ENCODE measurements at regions not wholly inside any gene's neighbourhood (a gene's known extent, or its start where the extent isn't known, plus 50 kb on each side); places are given as distances from the start of the nearest gene placed in this dataset.
"Not testable (repeated sequence)": the region's sequence is repeated elsewhere in the genome, so short reads cannot be mapped to it uniquely, and the experiment has no call there.

DNA sequence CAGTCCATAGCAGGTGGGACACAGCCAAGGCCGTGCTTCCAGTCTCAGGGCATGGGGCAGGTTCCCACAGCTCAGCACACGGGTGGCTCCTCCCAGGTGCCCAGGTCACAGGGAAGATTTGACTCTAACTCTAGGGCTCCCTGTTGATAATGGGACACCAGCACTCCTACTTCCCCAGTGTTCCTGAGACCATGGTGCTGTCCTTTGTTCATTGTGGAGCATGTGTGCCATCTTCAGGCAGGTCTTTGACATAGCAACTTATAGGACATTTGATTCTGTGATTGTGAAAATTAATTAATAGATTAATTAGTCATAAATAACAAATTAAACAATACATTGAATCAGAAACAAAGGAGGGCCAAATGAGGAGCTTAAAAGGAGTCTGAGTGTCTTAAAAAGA lies 635.0 kb downstream of the RPIA start:
- H3K4me3 ChIP-seq; intact Hi-C loops (cut with DNase I); H3K27ac ChIP-seq; H3K36me3 ChIP-seq (replicated peaks in 1 of 2); H3K27me3 ChIP-seq; H3K4me1 ChIP-seq (replicated peaks in 1 of 2); H3K9me3 ChIP-seq (replicated peaks in 1 of 3): not testable (repeated sequence)
- WGBS, 4 donors, result no CpG with 5 or more reads among the region's 2 CpGs
- DNase-seq, result peak in 2 of 7 donors; percentile 2 to 5
- TF ChIP-seq, protein P1, sequence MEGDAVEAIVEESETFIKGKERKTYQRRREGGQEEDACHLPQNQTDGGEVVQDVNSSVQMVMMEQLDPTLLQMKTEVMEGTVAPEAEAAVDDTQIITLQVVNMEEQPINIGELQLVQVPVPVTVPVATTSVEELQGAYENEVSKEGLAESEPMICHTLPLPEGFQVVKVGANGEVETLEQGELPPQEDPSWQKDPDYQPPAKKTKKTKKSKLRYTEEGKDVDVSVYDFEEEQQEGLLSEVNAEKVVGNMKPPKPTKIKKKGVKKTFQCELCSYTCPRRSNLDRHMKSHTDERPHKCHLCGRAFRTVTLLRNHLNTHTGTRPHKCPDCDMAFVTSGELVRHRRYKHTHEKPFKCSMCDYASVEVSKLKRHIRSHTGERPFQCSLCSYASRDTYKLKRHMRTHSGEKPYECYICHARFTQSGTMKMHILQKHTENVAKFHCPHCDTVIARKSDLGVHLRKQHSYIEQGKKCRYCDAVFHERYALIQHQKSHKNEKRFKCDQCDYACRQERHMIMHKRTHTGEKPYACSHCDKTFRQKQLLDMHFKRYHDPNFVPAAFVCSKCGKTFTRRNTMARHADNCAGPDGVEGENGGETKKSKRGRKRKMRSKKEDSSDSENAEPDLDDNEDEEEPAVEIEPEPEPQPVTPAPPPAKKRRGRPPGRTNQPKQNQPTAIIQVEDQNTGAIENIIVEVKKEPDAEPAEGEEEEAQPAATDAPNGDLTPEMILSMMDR (IDR thresholded peaks at IDR 0.05), result peak in 1 of 6 experiments; percentile 9

DNA sequence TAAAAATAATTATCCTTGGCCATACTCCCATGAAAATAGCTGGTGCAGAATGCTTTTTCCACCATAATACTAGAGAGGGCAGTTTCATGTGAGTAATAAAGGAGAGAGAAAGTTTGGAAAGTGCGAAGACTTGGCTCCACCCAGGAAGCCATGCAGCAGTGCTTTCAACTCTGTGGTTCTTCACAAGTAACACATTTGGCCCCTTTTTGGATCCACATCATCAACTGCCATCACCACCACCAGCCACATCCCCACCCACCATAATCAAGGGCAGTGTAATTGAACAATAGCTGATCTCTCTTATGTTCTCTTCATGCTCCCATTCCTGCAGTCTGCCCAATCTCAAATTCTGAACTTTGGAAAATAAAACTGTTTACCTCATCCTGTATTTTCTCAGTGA lies 637.3 kb downstream of the RPIA start:
- H3K27ac ChIP-seq; H3K27me3 ChIP-seq; intact Hi-C loops (cut with DNase I); H3K4me3 ChIP-seq; DNase-seq; H3K36me3 ChIP-seq (replicated peaks in 1 of 2); H3K9me3 ChIP-seq (replicated peaks in 1 of 3); H3K4me1 ChIP-seq (replicated peaks in 1 of 2): not testable (repeated sequence)
- WGBS, 4 donors, result no CpG with 5 or more reads among the region's 1 CpG

Small RNAs in the stretch of these regions (microRNA-seq; reads per million reads assigned to microRNA genes)
- 0 to 0.38 (median 0) reads per million in 3 donors for gene MIR4436A

Small RNAs in the stretch of these regions (small RNA-seq; reads per million reads assigned to genes)
- gene IGKJ1 (0 reads per million in 2 donors), gene IGKJ3 (0 reads per million in 2 donors), gene IGKJ4 (0 reads per million in 2 donors), gene IGKJ5 (0 reads per million in 2 donors), gene IGKV1-35 (0 reads per million in 2 donors), gene IGKV2-19 (0 reads per million in 2 donors), gene IGKV2-36 (0 reads per million in 2 donors), gene IGKV2-38 (0 reads per million in 2 donors), gene IGKV3-25 (0 reads per million in 2 donors), gene IGKV7-3 (0 reads per million in 2 donors), gene MIR4436A (0 reads per million in 2 donors)
